Stimulated activated CD4-positive, alpha-beta T cell treated with anti-CD3 and anti-CD28 coated beads, Interleukin-12 subunit alpha, Interleukin-12 subunit beta, amount 100 ng/mL, for 48 hours (primary cell): ENCODE measurements at regions not wholly inside any gene's neighbourhood (a gene's known extent, or its start where the extent isn't known, plus 50 kb on each side); places are given as distances from the start of the nearest gene placed in this dataset.

Source experiments
- DNase-seq, 3 donors: peaks; one replicate each; pipeline ENCODE4 v3.0.0-alpha.2; 2020; ENCODE audit warnings: low read depth in 2 of 3, low spot score in 1 of 3

- DNase-seq: no peak
These were observed 627.5 kb upstream of the TYRP1 start for GRCh38 chr9:12065686-12066085.

GRCh38 chr9:12066455-12067035 is 626.6 kb upstream of the TYRP1 start:
- no peak for DNase-seq

- no peak for DNase-seq
These were observed 623.8 kb upstream of the TYRP1 start for GRCh38 chr9:12069366-12069765.

GRCh38 chr9:12085399-12085798 is 607.8 kb upstream of the TYRP1 start:
- DNase-seq: no peak

- DNase-seq: no peak
These were observed 601.2 kb upstream of the TYRP1 start for GRCh38 chr9:12091865-12092527.

- DNase-seq: no peak
These were observed 599.1 kb upstream of the TYRP1 start for GRCh38 chr9:12094046-12094445.

- no peak for DNase-seq
These were observed 597.3 kb upstream of the TYRP1 start for GRCh38 chr9:12095931-12096330.

- DNase-seq: no peak
These were observed 559.8 kb upstream of the TYRP1 start for GRCh38 chr9:12133416-12133815.

GRCh38 chr9:12141422-12141821 is 551.8 kb upstream of the TYRP1 start:
- DNase-seq: no peak

GRCh38 chr9:12155401-12156134 is 537.6 kb upstream of the TYRP1 start:
- DNase-seq: no peak

GRCh38 chr9:12162181-12162815 is 530.9 kb upstream of the TYRP1 start:
- no peak for DNase-seq

- DNase-seq: no peak
These were observed 529.3 kb upstream of the TYRP1 start for GRCh38 chr9:12163723-12164458.

- no peak for DNase-seq
These were observed 526.7 kb upstream of the TYRP1 start for GRCh38 chr9:12166518-12166917.

GRCh38 chr9:12170456-12170855 is 522.7 kb upstream of the TYRP1 start:
- no peak for DNase-seq

GRCh38 chr9:12178634-12179033 is 514.6 kb upstream of the TYRP1 start:
- DNase-seq: no peak

GRCh38 chr9:12182806-12183205 is 510.4 kb upstream of the TYRP1 start:
- DNase-seq: no peak

- no peak for DNase-seq
These were observed 509.9 kb upstream of the TYRP1 start for GRCh38 chr9:12183321-12183720.

GRCh38 chr9:12185856-12186255 is 507.3 kb upstream of the TYRP1 start:
- DNase-seq: no peak

GRCh38 chr9:12191630-12192029 is 501.6 kb upstream of the TYRP1 start:
- no peak for DNase-seq

GRCh38 chr9:12194731-12195130 is 498.5 kb upstream of the TYRP1 start:
- no peak for DNase-seq

GRCh38 chr9:12195456-12195855 is 497.7 kb upstream of the TYRP1 start:
- no peak for DNase-seq
